A673 (cell line): ENCODE measurements at regions not wholly inside any gene's neighbourhood (a gene's known extent, or its start where the extent isn't known, plus 50 kb on each side); places are given as distances from the start of the nearest gene placed in this dataset.
A peak's percentile ranks its signal among the peaks of the same experiment; 100 is the strongest.

ENCODE experiments used
- BruUV-seq: library from RNA; stranded (reverse); fragments of 400-500 nt; replicated peaks from 2 replicates; lab custom pipeline; 2021; lab: Mats Ljungman, UMichigan
- CTCF ChIA-PET: fragments of 300-600 bp; sonication (Branson Sonifier 250); formaldehyde crosslinking; loops from one replicate; lab custom pipeline; 2022; ENCODE audit warnings: antibody characterized with exemption; lab: Charles Lee
- POLR2A ChIA-PET: fragments of 300-600 bp; sonication (Branson Sonifier 250); formaldehyde crosslinking; loops from one replicate; lab custom pipeline; 2022; ENCODE audit warnings: antibody characterized with exemption; ENCODE audit not compliant: low non-redundant PET; lab: Charles Lee
- DNase-seq: peaks from one replicate; pipeline ENCODE4 v3.0.0-alpha.2; 2015; ENCODE audit warnings: low spot score
- H3K27ac ChIP-seq: fragments of 200-600 bp; sonication (generic); 2 replicates; pipeline ENCODE4 v1.5.1; 2016; ENCODE audit warnings: mixed run types, low read depth, mild to moderate bottlenecking, mixed read lengths, antibody characterized with exemption, low read length; ENCODE audit not compliant: poor library complexity, severe bottlenecking
- H3K27me3 ChIP-seq: fragments of 200-600 bp; sonication (generic); replicated peaks from 2 replicates; pipeline ENCODE4 v1.6.1; 2017; ENCODE audit warnings: mixed run types, low read depth, mild to moderate bottlenecking, mixed read lengths, antibody characterized with exemption, low read length; ENCODE audit not compliant: insufficient read depth, poor library complexity
- H3K36me3 ChIP-seq: fragments of 200-600 bp; sonication (generic); 2 replicates; pipeline ENCODE4 v1.6.1; 2016; ENCODE audit warnings: mixed run types, mild to moderate bottlenecking, mixed read lengths, antibody characterized with exemption, low read length; ENCODE audit not compliant: insufficient read depth, poor library complexity, severe bottlenecking
- H3K4me1 ChIP-seq: fragments of 200-600 bp; sonication (generic); 2 replicates; pipeline ENCODE4 v1.6.1; 2017; ENCODE audit warnings: mixed run types, mild to moderate bottlenecking, mixed read lengths, antibody characterized with exemption, low read length; ENCODE audit not compliant: insufficient read depth, poor library complexity, severe bottlenecking
- H3K4me3 ChIP-seq: fragments of 200-600 bp; sonication (generic); 2 replicates; pipeline ENCODE4 v1.5.1; 2016; ENCODE audit warnings: low read depth, mixed run types, mild to moderate bottlenecking, mixed read lengths, low read length; ENCODE audit not compliant: poor library complexity, severe bottlenecking
- H3K9me3 ChIP-seq: fragments of 200-600 bp; sonication (generic); 2 replicates; pipeline ENCODE4 v1.6.1; 2016; ENCODE audit warnings: mixed run types, low read depth, mild to moderate bottlenecking, mixed read lengths, antibody characterized with exemption, low read length; ENCODE audit not compliant: poor library complexity, severe bottlenecking
- CTCF ChIP-seq: fragments of 300-800, 200-600 bp; sonication (generic); conservative IDR thresholded peaks from 2 replicates; pipeline ENCODE4 v1.5.1; 2017; ENCODE audit warnings: low read depth, mild to moderate bottlenecking, antibody characterized with exemption, low read length, moderate library complexity, mixed read lengths
- EZH2 ChIP-seq: fragments of 200-600 bp; sonication (generic); IDR thresholded peaks from 2 replicates; pipeline ENCODE4 v1.6.1; 2017; ENCODE audit warnings: borderline replicate concordance, low read depth, mild to moderate bottlenecking, mixed read lengths, antibody characterized with exemption, low read length; ENCODE audit not compliant: poor library complexity, severe bottlenecking
- intact Hi-C: fragments of 100-400 bp; cut with micrococcal nuclease; formaldehyde crosslinking; loops from one replicate; pipeline ENCODE4 v1.10.0; 2022; ENCODE audit not compliant: unreplicated experiment

- Histone ChIP-seq H3K4me1 (peaks cover 7% of the 10 kb centered on the region), H3K27me3 (no peaks in the 10 kb centered on the region), H3K4me3 (no peak overlapping the region), H3K27ac (no peak overlapping the region), H3K9me3 (no peaks in the 10 kb centered on the region), H3K36me3 (no peaks in the 10 kb centered on the region)
- DNase-seq, result peak; percentile 28
- TF ChIP-seq EZH2, result no peak
- TF ChIP-seq CTCF, result no peak
- BruUV-seq, result no TSS peak
- ChIA-PET CTCF (no interaction called here), POLR2A (no interaction called here)
- intact Hi-C loops, result loop anchor here (5.0 kb wide), 1 partner anchor 277 kb away; no protein-coding TSS in a partner anchor
Measured at GRCh38 chr5:63125392-63125791, 546.8 kb downstream of the LRRC70 start.

- DNase-seq, result no peak
- BruUV-seq, result no TSS peak
- TF ChIP-seq CTCF (no peak), EZH2 (no peak)
- no peak overlapping the region for H3K4me3 ChIP-seq
- H3K36me3 ChIP-seq, result no peaks in the 10 kb centered on the region
- H3K27me3 ChIP-seq, result no peaks in the 10 kb centered on the region
- ChIA-PET POLR2A (no interaction called here), CTCF (no interaction called here)
- H3K27ac ChIP-seq, result no peak overlapping the region
- H3K9me3 ChIP-seq, result no peaks in the 10 kb centered on the region
- intact Hi-C loops, result no loop called here
- peaks cover 7% of the 10 kb centered on the region for H3K4me1 ChIP-seq
Measured at GRCh38 chr5:63124266-63124665, 545.6 kb downstream of the LRRC70 start.

GRCh38 chr5:63121471-63121870 lies 542.9 kb downstream of the LRRC70 start:
- Histone ChIP-seq H3K36me3 (no peaks in the 10 kb centered on the region), H3K4me1 (peaks cover 7% of the 10 kb centered on the region), H3K27ac (no peak overlapping the region), H3K9me3 (no peaks in the 10 kb centered on the region), H3K4me3 (no peak overlapping the region), H3K27me3 (no peaks in the 10 kb centered on the region)
- POLR2A ChIA-PET, result no interaction called here
- TF ChIP-seq CTCF (no peak), EZH2 (no peak)
- CTCF ChIA-PET, result no interaction called here
- no peak for DNase-seq
- intact Hi-C loops, result no loop called here
- no TSS peak for BruUV-seq
